ENCODE measurements at regions not wholly inside any gene's neighbourhood (a gene's known extent, or its start where the extent isn't known, plus 50 kb on each side); places are given as distances from the start of the nearest gene placed in this dataset.
"Not testable (repeated sequence)": the region's sequence is repeated elsewhere in the genome, so short reads cannot be mapped to it uniquely, and the experiment has no call there.

DNA sequence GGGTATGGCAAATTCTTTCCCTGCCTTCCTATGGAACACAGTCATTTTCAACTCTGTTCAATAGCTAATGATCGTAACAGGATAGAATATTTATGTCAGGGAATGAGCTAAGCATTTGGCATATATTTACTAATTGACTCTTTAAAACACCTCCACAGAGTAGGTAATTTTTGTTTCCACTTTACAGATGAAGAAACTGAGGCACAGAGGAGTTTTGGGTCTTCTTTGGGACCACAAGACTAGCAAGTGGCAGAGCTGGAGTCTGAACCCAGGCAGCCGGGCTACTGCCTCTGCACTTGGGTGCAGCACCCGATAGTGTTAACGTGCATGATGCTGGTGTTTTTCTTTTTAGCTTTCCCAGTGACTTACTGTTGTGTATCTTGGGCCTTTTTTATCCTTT lies 384.0 kb downstream of the SFMBT2 start:
- no peak for DNase-seq

DNA sequence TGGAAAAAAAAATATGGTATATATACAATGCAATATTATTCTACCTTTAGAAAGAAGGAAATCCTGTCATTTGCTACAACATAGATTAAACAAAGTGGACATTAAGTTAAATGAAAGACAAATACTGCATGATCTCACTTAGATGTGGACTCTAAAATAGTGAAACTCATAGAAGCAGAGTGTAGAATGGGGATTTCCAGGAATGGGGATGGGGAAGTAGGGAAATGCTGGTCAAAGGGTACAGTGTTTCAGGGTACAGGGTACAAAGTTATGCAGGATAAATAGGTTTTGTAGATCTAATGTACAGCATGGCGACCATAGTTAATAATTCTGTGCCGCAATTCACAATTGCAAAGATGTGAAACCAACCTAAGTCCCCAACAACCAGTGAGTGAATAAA lies 385.5 kb downstream of the SFMBT2 start:
- DNase-seq: no peak

DNA sequence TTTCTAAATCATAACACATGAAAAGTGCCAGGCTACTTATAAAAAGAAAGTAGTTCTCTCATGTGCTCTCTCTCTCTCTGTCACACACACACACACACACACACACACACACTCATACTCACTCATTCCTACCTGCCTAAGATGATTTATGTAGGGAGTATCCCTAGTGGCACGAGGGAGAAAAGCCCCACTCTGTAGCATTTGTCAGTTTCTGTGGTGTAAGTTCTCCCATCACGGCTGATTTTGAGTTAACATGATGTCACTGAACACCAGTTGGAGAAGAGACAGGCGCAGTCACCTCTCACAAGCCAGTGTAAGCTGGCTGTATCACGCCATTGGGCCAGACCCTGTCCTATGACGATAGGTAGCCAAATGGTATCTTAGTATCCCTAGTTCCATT lies 395.4 kb downstream of the SFMBT2 start:
- no peak for DNase-seq

DNA sequence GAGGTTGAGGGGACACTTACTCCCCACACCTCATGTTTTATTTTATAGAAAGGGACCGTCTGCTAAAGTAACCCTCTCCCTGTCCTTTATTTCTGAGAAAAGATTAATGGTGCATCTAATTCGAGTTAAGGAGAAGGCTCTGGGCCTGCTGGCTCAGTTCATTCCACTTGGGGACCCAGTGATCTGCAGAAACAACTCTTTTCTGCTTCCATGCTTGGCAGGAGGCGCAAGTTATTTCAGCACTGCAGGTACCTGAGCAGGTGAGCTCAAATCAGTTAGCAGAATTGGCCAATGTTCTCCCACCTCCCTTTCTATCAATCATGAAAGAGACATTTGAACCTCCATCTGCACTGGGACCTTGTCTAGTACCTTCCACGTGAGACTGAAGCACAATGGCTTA lies 396.1 kb downstream of the SFMBT2 start:
- DNase-seq: no peak

DNA sequence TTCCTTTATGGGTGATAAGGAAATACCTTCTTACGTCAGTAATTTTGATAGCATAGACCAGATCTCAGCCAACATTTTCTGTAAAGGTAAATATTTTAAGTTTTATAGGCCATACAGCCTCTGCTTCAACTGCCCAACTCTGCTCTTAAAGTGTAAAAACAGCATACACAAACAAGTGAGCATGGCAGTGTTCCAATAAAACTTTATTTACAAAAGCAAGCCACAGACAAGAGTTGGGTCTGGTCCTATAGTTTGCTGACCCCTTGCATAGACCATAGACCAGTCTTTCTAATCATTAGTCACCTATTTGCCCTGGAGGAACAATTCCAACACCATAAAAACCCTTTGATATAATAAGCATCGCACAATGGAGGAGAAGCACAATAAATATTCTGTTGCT lies 398.8 kb downstream of the SFMBT2 start:
- DNase-seq: no peak

DNA sequence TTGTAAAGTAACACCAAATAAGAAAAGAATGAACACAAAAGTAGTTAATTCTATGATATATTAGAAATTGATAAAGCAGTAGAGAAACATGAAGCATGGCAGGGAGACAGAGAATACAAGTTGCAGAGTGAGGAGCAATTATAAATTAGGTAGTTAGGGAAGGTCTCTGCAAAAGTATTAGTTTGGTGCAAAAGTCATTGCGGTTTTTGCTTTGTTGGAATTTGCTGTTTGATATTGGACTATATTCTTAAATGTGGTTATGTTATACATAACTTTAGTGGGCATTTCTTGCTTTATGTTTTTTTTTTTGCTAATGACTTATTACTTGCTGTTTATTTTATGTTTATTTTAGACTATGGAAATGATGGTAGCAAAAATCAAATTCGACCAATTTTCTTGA lies 402.2 kb downstream of the SFMBT2 start:
- DNase-seq: no peak

DNA sequence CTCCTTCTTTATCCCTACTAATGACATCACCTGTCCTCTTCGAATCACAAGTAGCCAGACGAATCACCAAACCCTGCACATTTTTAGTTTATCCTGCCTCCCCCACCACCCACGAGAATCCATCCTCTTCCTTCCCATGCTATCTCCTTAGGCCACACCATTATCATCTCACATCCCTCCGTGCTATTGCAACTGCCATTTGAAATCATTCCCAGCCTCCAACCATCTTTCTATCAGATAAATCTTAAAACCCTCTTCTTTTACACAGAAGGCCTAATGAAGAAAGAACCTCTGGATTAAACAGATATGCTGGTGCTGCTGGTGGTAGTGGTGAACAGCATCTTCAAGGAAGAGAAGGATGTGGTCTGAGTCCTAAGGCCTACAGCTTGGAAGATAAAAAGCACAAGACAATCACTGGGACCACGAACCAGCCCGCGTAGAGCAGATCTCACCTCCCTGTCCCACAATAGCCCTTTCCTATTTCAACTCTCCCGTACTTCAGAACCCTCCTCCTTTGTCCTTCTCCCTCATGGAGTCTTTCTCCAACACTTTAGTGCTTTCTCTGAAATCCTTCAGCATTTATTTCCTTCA lies 403.1 kb downstream of the SFMBT2 start:
- DNase-seq: no peak

DNA sequence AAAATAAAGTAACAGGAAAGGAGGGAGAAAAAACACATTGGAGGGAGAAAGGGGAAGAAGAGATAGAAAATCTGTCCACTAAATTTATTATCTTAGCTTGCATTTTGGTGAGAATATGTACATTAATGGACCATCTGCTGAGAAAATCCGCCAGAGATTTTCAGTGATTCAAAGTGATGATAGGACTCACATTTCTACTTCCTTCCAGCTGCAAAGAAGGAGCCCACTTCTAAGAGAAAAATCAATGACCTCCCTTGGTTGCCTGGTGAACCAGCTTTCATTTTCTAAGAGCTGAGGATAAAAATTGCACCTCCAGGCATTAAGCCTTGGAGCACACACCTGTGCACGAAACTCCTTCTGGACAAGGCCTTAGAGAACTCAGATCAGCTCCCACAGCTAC lies 404.3 kb downstream of the SFMBT2 start:
- DNase-seq: no peak

DNA sequence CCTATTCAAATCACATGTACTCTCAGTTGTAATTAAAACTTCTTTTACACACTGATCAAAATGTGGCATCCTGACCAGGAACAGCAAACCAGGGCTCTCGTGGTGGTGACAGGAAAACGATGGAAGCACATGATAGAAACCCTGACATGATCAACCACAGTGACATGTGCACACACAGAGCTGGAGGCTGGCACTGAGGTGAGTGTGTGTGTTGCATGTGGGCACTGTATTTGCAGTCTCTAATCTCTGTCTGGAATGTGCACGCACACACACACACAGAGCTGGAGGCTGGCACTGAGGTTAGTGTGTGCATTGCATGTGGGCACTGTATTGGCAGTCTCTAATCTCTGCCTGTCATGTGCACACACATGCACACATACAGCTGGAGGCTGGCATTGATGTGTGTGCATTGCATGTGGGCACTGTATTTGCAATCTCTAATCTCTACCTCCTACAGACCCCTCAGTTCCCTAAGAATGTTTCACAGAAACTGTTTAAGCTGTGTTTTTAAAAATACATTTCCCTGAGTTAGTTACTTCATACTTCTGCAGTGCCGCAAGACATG lies 406.9 kb downstream of the SFMBT2 start:
- DNase-seq: no peak

DNA sequence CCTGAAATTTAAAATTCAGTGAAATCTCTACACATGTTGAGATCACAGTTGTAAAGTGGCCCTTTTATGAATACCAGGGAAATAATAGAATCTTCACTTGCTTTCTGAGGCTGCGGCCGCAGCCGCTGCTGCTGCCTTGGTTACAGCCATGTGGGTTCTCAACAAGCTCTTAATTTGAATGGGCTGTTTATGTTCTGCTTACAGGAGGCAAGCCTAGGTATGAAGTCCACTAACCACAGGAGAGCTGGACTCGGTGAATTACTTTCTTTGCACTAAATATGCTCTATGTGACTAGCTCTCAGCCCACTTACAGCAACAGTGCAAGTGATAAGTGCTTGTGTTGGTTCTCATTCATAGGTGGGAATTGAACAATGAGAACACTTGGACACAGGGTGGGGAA lies 410.8 kb downstream of the SFMBT2 start:
- DNase-seq: no peak

DNA sequence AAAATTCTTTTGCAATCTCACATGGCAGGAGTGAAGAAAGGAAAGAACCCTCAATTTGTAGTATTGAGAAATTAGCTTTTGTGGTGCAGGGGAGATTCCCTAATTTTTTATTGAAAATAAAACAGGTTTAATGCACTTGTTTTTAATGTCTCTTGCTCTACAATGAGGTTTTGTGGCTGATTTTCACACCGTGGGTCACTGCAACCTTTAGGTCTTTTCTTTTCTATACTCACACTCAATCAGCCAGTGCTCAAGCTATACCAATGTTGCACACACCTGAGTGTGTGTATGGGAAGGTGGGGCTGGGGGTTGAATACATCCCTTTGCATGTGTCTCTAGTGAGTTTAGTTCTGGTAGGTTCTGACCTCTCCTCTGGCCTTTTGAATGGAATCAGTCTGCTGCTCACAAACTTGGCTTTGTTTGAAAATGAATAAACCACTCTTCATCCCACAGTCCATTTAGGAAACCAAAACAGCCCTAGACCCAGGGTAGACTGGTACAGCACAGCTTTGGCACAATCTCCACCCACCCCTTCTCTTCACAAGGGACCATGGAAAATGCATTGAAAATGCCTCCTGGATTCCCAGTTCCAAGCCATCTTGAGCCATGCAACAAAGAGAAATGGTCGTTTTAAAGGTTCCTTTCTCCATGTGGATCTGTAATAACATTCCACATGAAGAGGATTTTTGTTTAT lies 411.5 kb downstream of the SFMBT2 start:
- DNase-seq: no peak

DNA sequence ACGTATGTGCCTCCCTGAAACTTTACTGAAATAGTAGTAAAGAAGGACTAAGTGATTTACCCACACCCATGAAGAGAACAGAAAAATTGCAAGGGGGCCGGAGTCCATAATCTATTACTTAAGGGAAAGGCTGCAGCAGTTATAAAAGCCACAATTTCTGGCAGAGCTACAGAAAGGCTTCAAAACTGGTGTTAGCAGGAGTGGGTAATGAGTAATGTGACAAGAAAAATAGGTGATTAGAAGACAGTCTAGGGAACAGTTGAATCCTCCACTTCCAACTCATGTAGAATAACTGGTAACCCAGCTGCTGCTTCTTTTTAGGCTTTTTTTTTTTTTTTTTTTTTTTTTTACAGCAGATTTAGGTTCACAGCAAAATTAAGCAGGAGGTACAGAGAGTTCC lies 413.3 kb downstream of the SFMBT2 start:
- DNase-seq: no peak

DNA sequence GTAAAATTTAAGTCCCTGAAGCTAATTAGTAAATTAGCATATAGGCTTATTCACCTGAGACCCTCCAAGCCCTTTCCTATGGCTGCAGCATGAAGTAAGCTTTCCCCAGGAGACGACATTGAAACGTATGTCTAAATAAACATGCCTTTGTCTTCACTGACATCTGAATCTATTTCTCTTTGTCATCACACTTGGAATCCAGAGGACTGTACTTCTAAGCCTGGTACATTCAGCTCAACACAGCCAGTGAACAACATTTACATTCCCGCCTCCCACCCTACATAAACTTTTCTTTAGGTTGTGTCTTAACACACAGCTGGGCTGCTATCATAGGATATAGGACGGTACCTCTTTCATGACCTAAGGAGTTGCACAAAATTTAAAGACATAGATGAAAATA lies 414.4 kb downstream of the SFMBT2 start:
- no peak for DNase-seq

DNA sequence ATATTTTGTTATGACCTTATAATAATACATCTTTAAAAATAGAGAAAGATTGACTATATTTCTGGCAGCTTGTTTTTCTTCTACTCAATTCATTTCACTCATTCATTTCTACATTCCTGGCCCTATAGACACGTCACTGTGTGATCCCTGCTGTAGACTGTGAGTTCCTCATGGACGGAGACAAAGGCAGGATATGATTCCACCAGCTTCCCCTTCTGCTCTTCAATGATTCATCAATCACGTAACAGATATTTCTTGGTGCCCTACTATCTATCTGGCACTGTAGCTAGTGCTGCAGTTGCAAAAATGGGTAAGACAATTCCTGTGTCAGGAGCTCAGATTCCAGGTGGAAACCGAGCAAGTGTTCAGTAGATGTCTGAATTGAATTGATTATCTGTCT lies 415.0 kb downstream of the SFMBT2 start:
- no peak for DNase-seq

DNA sequence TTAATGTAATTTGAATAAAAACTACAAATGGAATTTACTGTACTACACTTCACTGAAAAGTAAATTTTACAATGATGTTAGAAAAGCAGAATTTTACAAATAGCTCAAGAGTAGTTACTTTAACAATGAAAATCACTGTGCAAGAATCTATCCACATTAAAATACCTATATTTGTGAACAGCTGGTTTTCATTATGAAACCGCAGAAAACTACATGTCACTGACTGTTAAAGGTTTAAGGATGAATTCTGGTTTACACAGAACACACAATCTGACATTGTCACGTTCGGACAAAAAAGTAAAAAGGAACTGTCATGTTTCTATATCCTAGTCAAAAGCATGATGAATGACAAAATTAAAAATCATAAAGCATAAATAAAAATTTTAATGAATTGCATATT lies 415.3 kb upstream of the PRKCQ start:
- DNase-seq: no peak

DNA sequence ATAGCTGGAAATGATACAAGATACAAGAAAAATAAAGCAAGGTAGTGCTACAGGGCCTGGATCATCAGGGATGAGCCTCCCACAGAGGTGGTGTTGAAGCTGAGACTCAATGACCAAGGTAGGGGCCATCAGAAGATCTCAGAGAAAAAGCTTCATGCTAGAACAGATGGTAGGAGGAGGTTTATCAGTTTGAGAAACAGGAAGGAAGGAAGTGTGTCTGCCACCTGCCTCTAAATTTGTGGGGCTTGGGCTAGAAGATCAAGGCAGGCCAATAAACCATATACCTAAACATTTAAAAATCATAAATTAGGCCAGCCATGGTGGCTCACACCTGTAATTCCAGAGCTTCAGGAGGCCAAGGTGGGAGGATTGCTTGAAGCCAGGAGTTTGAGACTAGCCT lies 410.8 kb upstream of the PRKCQ start:
- no peak for DNase-seq

DNA sequence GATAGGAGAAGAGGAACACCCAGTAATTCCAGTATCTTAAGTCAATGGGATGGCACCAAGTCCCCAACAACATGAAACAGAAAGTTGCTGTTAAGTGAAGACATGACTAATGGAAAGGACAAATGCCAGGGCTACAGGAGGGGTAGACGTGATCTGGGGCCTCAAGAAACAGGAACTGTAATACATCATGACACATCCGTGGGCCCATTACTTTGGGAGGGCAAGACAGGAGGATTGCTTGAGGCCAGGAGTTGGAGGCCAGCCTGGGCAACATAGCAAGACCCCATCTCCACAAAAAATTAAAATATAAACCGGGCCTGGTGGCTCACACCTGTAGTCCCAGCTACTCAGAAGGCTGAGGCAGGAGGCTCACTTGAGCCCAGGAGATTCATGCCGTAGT lies 408.6 kb upstream of the PRKCQ start:
- no peak for DNase-seq

DNA sequence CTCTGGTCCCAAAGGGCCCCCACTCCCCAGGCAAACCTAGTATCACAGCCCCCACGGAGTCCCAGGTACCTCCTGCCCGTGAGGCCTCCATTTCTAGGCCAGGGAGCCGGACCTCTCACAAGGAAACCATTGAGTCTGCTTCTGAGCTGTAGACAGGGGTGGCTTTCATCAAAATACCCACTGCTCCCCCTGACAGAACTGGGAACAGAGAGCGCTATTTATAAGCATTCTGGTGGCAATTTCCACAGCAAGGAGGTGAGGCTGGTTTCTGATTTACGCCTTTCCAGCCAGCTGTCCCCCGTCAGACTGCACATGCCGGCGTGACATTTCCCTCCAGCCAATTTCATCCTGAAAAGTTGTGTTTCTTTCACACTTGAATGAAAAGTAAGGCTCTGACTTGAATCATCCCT lies 407.5 kb upstream of the PRKCQ start:
- no peak for DNase-seq

DNA sequence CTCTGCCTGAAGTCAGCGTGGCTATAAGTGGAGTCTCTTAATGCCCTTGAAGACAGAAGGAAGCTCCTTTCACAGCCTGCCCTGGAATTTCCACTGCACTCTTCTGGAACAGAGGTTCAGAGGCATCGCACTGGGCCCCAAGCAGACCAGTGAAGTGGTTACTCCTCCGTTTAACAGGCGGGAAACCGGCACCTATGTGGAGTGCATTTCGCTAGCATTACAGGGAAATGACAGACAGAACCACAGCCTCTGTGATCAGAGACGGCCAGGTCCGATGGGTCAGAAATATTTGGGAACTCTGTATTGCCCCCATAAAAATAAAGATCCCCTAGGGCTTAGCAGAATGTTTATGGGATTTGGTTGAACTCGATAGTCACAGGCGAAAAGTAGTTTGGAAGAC lies 406.9 kb upstream of the PRKCQ start:
- DNase-seq: no peak

DNA sequence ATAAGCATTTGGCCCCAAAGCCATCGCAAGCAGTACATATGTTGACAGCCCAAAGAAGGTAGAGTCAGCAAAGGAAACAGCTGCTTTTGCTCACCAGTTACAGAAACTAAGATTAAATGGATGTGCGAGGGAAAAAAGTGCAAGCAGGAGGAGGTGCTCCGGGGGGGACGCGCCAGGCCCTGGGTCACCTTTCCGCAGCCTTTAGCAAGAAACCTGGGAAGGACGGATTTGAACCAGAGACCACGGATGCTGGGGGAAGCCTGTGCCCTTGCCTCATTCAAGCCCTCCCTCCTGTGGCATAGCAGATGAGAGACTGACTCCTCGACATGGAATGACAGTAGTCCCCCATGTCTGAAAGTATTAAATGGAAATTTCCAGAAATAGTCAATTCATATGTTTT lies 405.6 kb upstream of the PRKCQ start:
- DNase-seq: no peak

DNA sequence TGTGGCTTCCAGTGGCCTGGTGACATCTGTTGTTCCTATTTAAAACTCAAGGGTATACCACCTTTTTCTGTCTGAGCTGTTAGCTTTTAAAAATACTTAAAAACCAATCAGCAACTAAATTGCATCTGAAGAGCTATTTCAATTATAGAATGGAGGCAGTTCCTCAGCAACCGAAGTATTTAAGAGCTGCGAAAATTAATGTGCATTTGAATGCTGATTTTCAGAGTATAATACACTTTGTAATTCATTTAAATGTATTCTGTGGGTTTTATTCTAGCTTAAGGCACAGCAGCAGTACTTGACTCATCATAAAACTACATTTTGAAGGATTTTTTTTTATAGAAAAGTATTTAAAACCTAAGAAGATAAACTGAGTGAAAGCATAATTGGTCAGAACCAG lies 404.9 kb upstream of the PRKCQ start:
- no peak for DNase-seq

DNA sequence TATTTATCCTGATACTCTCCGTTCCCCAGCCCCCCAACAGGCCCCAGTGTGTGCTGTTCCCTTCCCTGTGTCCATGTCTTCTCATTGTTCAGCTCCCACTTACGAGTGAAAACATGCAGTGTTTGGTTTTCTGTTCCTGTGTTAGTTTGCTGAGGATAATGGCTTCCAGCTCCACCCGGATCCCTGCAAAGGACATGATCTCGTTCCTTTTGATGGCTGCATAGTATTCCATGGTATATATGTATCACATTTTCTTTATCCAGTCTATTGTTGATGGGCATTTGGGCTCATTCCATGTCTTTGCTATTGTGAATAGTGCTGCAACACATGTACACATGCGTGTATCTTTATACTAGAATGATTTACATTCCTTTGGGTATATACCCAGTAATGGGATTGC lies 403.9 kb upstream of the PRKCQ start:
- not testable (repeated sequence) for DNase-seq

DNA sequence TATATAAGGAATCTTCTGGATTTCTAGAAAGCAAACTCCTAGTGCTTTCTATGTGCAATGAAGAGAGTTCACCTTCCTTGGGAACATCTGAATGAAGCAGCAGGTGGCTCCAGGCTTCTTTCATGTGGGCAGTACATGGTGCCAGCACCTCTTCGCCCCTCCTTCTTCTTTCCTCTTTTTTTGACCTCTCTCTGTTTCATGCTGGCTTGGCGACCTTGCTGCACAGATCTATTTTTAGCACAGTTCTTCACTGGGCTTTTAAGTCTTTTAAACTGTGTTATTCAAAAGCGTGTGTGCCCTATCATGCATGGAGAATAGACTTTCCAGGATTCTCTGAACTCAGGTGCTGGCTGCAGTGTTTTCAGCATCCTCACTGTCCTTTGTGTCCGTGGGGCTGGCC lies 400.3 kb upstream of the PRKCQ start:
- DNase-seq: no peak

DNA sequence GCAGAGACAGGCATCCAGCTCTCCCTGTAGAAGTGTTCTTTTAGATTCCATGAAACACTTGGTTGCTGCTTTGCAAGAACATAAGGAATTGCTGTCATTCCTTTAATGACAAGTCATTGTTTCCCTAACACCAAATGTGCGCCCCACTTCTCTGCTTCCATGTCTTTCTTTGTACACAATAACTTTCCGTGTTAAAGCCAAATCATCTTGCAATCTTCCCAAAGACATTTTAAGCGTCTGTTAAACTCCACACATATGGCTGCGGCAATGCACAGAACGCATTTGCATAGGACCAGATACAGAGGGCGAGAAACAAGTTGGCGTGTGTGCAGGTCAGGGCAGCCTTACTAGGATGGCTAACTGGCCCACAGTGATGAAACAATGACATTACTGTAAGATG lies 399.3 kb upstream of the PRKCQ start:
- DNase-seq: no peak

DNA sequence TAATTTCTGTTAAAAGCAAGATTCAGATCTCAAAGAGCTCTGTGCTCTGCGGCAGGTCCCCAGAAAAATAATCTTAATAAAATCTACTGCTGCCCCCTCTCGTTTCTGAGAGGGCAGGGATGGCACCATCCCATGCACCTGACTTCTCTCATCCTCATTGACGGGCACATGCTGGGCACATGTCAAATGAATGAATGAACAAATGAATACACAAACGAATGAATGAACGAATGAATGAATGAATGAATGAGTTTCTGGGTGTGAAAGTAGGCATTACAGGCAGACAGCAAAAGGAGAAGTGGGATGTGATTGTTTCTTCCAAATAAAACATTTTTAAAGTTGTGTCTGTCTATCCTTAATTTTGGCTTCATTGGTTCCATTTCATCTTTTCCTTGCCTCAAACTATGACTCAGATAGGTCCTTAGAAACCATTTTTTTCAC lies 398.1 kb upstream of the PRKCQ start:
- no peak for DNase-seq

All from activated CD4-positive, alpha-beta T cell treated with anti-CD3 and anti-CD28 coated beads, Interleukin-2, Interleukin-6, amounts not matched to agents 100 ng/mL and 50 ng/mL, durations not matched to agents 16 hours and 8 hours (primary cell).